ENCODE measurements at regions not wholly inside any gene's neighbourhood (a gene's known extent, or its start where the extent isn't known, plus 50 kb on each side); places are given as distances from the start of the nearest gene placed in this dataset.

DNA sequence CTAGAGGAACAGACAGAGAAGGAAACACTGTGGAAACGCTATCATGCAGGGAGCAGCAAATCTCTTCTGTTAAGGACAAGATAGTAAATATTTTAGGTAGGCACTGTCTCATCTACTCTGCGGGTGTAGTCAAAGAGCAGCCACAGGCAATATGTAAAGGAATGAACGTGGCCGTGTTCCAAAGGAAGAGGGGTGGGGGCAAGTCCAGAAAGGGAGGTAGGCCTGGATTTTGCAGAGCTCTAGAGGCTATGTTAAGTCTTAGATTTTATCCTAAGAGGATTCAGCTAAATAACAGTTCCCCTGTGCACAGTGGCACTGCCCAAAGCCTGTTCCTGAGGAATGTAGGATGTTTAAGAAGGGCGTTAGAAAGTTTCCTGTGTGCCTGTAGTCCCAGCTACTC, 161.6 kb downstream of the ACTL7B start (continued):
- TF ChIP-seq YY1 (IDR thresholded peaks at IDR 0.05; ENCODE audit: extremely low read depth, insufficient replicate concordance, low read depth, low read length) (no peak), SIN3A (IDR thresholded peaks at IDR 0.05; ENCODE audit: low read depth) (no peak), POLR2AphosphoS5 (IDR thresholded peaks at IDR 0.05; ENCODE audit: low read depth, low read length) (no peak), ZFX (IDR thresholded peaks at IDR 0.05) (no peak), EGR1 (IDR thresholded peaks at IDR 0.05; ENCODE audit: low read depth) (no peak)
- TF ChIP-seq, protein P1, sequence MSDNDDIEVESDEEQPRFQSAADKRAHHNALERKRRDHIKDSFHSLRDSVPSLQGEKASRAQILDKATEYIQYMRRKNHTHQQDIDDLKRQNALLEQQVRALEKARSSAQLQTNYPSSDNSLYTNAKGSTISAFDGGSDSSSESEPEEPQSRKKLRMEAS (IDR thresholded peaks at IDR 0.05): no peak
- TF ChIP-seq, protein P2, sequence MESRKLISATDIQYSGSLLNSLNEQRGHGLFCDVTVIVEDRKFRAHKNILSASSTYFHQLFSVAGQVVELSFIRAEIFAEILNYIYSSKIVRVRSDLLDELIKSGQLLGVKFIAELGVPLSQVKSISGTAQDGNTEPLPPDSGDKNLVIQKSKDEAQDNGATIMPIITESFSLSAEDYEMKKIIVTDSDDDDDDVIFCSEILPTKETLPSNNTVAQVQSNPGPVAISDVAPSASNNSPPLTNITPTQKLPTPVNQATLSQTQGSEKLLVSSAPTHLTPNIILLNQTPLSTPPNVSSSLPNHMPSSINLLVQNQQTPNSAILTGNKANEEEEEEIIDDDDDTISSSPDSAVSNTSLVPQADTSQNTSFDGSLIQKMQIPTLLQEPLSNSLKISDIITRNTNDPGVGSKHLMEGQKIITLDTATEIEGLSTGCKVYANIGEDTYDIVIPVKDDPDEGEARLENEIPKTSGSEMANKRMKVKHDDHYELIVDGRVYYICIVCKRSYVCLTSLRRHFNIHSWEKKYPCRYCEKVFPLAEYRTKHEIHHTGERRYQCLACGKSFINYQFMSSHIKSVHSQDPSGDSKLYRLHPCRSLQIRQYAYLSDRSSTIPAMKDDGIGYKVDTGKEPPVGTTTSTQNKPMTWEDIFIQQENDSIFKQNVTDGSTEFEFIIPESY (IDR thresholded peaks at IDR 0.05; ENCODE audit: extremely low read depth, insufficient replicate concordance, low read length): no peak
- TF ChIP-seq, protein P3, sequence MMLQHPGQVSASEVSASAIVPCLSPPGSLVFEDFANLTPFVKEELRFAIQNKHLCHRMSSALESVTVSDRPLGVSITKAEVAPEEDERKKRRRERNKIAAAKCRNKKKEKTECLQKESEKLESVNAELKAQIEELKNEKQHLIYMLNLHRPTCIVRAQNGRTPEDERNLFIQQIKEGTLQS (IDR thresholded peaks at IDR 0.05): no peak

DNA sequence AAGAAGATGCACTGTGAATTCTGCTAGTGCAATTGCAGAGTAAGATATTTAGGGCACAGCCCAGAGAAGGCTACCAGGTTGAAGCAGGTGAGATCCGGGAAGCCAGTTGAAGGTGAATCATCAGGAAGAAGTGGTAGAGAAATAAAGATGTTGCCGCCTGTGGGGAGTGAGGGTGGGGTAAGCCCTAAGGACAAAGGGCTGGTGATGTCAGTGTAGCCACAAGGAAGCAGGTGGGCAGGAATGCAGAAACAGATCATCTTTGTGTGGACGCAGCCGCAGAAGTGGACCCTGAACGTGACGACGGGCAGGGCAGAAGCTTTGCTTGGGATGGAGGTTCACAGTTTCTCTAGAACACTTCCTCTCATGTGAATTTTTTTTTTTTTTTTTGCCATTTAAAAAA, 164.2 kb downstream of the ACTL7B start:
- Histone ChIP-seq H3K36me3 (ENCODE audit: control insufficient read depth in 1 of 2, insufficient read depth in 2 of 2, low read length in 2 of 2) (no peaks in the 10 kb centered on the region), H3K4me3 (replicated peaks in 1 of 2; ENCODE audit: low read depth in 1 of 2, low read length in 2 of 2) (peak overlapping the region in 1 of 2 experiments; percentile 22; a peak in 1 of 4 replicates), H3K27ac (ENCODE audit: low read depth, low read length) (no peak overlapping the region), H4K20me1 (ENCODE audit: insufficient read depth) (no peaks in the 10 kb centered on the region), H2AFZ (ENCODE audit: low read depth, low read length, poor library complexity, severe bottlenecking) (peak overlapping the region; percentile 19), H3K9ac (ENCODE audit: low read length) (no peak overlapping the region), H3K9me3 (ENCODE audit: control insufficient read depth in 1 of 2, insufficient read depth in 1 of 2, low read depth in 1 of 2, low read length in 2 of 2) (no peaks in the 10 kb centered on the region; a peak in 1 of 4 replicates), H3K4me1 (ENCODE audit: control insufficient read depth in 1 of 2, insufficient read depth in 2 of 2, low read length in 2 of 2) (peaks cover 3 to 16% of the 10 kb centered on the region in 2 experiments; a peak in 3 of 4 replicates), H3K4me2 (ENCODE audit: low read length) (peak overlapping the region; percentile 57), H3K9me2 (ENCODE audit: insufficient read depth) (no peaks in the 10 kb centered on the region), H3K79me2 (ENCODE audit: insufficient read depth, low read length) (no peaks in the 10 kb centered on the region), H3K27me3 (ENCODE audit: insufficient read depth, low read length) (no peaks in the 10 kb centered on the region)
- peak; percentile 84 for DNase-seq (ENCODE audit: low read depth, low spot score)
- ChIA-PET CTCF (no interaction called here), RAD21 (ENCODE audit: low non-redundant PET in 1 of 2, low total read pairs in 2 of 2, uncharacterized antibody in 2 of 2, unreplicated experiment in 2 of 2) (no interaction called here), POLR2A (no interaction called here)
- intact Hi-C loops (cut with micrococcal nuclease): no loop called here
- ATAC-seq: peak; percentile 97
- BruUV-seq (replicated peaks): no TSS peak
- TF ChIP-seq, protein P1 (IDR thresholded peaks at IDR 0.05): peak; percentile 82
- TF ChIP-seq, protein P4, sequence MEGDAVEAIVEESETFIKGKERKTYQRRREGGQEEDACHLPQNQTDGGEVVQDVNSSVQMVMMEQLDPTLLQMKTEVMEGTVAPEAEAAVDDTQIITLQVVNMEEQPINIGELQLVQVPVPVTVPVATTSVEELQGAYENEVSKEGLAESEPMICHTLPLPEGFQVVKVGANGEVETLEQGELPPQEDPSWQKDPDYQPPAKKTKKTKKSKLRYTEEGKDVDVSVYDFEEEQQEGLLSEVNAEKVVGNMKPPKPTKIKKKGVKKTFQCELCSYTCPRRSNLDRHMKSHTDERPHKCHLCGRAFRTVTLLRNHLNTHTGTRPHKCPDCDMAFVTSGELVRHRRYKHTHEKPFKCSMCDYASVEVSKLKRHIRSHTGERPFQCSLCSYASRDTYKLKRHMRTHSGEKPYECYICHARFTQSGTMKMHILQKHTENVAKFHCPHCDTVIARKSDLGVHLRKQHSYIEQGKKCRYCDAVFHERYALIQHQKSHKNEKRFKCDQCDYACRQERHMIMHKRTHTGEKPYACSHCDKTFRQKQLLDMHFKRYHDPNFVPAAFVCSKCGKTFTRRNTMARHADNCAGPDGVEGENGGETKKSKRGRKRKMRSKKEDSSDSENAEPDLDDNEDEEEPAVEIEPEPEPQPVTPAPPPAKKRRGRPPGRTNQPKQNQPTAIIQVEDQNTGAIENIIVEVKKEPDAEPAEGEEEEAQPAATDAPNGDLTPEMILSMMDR (IDR thresholded peaks at IDR 0.05 in 2 of 3, conservative IDR thresholded peaks at IDR 0.05 in 1 of 3; ENCODE audit: borderline replicate concordance in 1 of 3, insufficient read depth in 1 of 3, low read depth in 2 of 3, low read length in 2 of 3): no peak
- TF ChIP-seq EZH2phosphoT487 (IDR thresholded peaks at IDR 0.05; ENCODE audit: borderline replicate concordance) (no peak), POLR2AphosphoS5 (IDR thresholded peaks at IDR 0.05; ENCODE audit: low read depth, low read length) (peak; percentile 57), FOSL1 (IDR thresholded peaks at IDR 0.05; ENCODE audit: low read depth) (peak; percentile 84), SP1 (IDR thresholded peaks at IDR 0.05; ENCODE audit: low read depth) (peak; percentile 91), EGR1 (IDR thresholded peaks at IDR 0.05; ENCODE audit: low read depth) (no peak), CBX3 (IDR thresholded peaks at IDR 0.05; ENCODE audit: low read depth) (peak; percentile 95), RAD21 (IDR thresholded peaks at IDR 0.05; ENCODE audit: low read depth) (no peak), JUND (IDR thresholded peaks at IDR 0.05) (peak; percentile 88)
- TF ChIP-seq, protein P3 (IDR thresholded peaks at IDR 0.05): peak; percentile 15; the same call in 1 of the 2 replicates
- TF ChIP-seq, protein P5, sequence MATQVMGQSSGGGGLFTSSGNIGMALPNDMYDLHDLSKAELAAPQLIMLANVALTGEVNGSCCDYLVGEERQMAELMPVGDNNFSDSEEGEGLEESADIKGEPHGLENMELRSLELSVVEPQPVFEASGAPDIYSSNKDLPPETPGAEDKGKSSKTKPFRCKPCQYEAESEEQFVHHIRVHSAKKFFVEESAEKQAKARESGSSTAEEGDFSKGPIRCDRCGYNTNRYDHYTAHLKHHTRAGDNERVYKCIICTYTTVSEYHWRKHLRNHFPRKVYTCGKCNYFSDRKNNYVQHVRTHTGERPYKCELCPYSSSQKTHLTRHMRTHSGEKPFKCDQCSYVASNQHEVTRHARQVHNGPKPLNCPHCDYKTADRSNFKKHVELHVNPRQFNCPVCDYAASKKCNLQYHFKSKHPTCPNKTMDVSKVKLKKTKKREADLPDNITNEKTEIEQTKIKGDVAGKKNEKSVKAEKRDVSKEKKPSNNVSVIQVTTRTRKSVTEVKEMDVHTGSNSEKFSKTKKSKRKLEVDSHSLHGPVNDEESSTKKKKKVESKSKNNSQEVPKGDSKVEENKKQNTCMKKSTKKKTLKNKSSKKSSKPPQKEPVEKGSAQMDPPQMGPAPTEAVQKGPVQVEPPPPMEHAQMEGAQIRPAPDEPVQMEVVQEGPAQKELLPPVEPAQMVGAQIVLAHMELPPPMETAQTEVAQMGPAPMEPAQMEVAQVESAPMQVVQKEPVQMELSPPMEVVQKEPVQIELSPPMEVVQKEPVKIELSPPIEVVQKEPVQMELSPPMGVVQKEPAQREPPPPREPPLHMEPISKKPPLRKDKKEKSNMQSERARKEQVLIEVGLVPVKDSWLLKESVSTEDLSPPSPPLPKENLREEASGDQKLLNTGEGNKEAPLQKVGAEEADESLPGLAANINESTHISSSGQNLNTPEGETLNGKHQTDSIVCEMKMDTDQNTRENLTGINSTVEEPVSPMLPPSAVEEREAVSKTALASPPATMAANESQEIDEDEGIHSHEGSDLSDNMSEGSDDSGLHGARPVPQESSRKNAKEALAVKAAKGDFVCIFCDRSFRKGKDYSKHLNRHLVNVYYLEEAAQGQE (IDR thresholded peaks at IDR 0.05; ENCODE audit: low read depth): no peak

Data from HCT116 (cell line).